ENCODE measurements at regions not wholly inside any gene's neighbourhood (a gene's known extent, or its start where the extent isn't known, plus 50 kb on each side); places are given as distances from the start of the nearest gene placed in this dataset.

DNA sequence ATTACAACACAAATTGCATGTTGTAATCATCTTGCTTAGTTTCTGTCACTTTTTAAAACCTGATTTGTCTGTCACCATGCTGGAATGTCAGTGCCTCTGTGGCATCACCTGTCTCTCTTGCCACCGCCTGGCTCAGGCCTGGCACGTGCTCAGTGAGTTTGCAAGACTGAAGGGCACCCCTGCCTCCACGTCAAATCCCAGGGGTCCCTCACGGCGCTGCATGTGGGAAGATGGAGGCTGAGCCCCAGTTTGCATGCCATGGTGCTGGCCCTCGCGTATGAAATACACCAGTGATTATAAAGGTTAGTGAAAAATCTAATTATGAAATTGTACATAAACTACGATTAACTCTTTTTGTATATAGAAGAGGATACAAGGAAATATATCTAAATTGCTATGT, 51.9 kb upstream of the VIPR2 start:
- DNase-seq (ENCODE audit: extremely low spot score): no peak
- CTCF ChIA-PET: no interaction called here
- TF ChIP-seq, protein P1, sequence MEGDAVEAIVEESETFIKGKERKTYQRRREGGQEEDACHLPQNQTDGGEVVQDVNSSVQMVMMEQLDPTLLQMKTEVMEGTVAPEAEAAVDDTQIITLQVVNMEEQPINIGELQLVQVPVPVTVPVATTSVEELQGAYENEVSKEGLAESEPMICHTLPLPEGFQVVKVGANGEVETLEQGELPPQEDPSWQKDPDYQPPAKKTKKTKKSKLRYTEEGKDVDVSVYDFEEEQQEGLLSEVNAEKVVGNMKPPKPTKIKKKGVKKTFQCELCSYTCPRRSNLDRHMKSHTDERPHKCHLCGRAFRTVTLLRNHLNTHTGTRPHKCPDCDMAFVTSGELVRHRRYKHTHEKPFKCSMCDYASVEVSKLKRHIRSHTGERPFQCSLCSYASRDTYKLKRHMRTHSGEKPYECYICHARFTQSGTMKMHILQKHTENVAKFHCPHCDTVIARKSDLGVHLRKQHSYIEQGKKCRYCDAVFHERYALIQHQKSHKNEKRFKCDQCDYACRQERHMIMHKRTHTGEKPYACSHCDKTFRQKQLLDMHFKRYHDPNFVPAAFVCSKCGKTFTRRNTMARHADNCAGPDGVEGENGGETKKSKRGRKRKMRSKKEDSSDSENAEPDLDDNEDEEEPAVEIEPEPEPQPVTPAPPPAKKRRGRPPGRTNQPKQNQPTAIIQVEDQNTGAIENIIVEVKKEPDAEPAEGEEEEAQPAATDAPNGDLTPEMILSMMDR (IDR thresholded peaks at IDR 0.05; ENCODE audit: control extremely low read depth, extremely low read depth, low read depth, missing control alignments): no peak
- POLR2A ChIA-PET: no interaction called here

GRCh38 chr7:159195946-159196345, 51.3 kb upstream of the VIPR2 start:
- no peak for DNase-seq (ENCODE audit: extremely low spot score)
- CTCF ChIA-PET: no interaction called here
- POLR2A ChIA-PET: no interaction called here
- TF ChIP-seq, protein P1 (IDR thresholded peaks at IDR 0.05; ENCODE audit: control extremely low read depth, extremely low read depth, low read depth, missing control alignments): no peak
